GM23338 (cell line): ENCODE measurements at regions not wholly inside any gene's neighbourhood (a gene's known extent, or its start where the extent isn't known, plus 50 kb on each side); places are given as distances from the start of the nearest gene placed in this dataset.
"Not testable (repeated sequence)": the region's sequence is repeated elsewhere in the genome, so short reads cannot be mapped to it uniquely, and the experiment has no call there.

Experiments
- CREB1 ChIP-seq: fragments of 250-450 bp; sonication (Bioruptor Pico); IDR thresholded peaks from 2 replicates; pipeline ENCODE4 v1.5.0; 2020; ENCODE audit warnings: low read depth, mild to moderate bottlenecking, moderate library complexity
- EZH2 ChIP-seq: fragments of 200-600 bp; sonication (generic); IDR thresholded peaks from one replicate; pipeline ENCODE4 v1.8.0; 2017; ENCODE audit warnings: antibody characterized with exemption, mild to moderate bottlenecking, low read depth; ENCODE audit not compliant: unreplicated experiment
- EZH2phosphoT487 ChIP-seq: fragments of 200-600 bp; sonication (generic); IDR thresholded peaks from one replicate; pipeline ENCODE4 v1.8.1; 2018; ENCODE audit warnings: antibody characterized with exemption; ENCODE audit not compliant: unreplicated experiment
- JUNB ChIP-seq: IDR thresholded peaks from one replicate; pipeline ENCODE4 v1.6.1; 2016; ENCODE audit warnings: antibody characterized with exemption; ENCODE audit not compliant: unreplicated experiment
- POLR2AphosphoS5 ChIP-seq: IDR thresholded peaks from 2 replicates; pipeline ENCODE4 v1.6.1; 2016; ENCODE audit warnings: antibody characterized with exemption, low read depth
- TF ChIP-seq, protein P1 (sequence below), 2 experiments: fragments of 200-600 bp in 1 of 2; sonication (generic) in 1 of 2; conservative IDR thresholded peaks; 2 replicates each; pipeline versions ENCODE4 v1.5.1 to v1.6.1; 2016 to 2017; ENCODE audit warnings: antibody characterized with exemption in 2 of 2, low read depth in 2 of 2, mild to moderate bottlenecking in 2 of 2, moderate library complexity in 1 of 2
- TF ChIP-seq, protein P2 (sequence below): IDR thresholded peaks from one replicate; pipeline ENCODE4 v1.6.1; 2018; ENCODE audit warnings: antibody characterized with exemption; ENCODE audit not compliant: unreplicated experiment

DNA sequence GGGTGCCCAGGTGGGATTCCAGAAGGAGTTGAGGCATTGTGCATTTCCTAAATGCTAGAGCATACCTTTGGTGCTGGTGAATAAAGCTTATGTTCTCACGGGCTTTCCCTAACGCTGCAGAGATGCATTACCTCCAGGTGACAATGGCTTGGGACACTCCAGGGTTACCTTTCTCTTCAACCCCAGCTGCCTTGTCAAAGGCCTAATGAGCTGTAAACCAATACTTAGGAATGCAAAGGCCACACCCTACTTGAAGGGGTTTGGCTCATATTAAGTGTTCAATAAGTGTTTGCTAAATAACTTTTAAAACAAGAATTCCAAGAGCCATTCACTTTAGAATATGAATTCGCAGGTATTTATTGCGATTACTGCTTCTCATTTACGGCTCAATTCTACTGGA, 77.6 kb upstream of the PAX8 start:
- not testable (repeated sequence) for TF ChIP-seq POLR2AphosphoS5; CREB1 (CRISPR knock-in tag); EZH2; JUNB; EZH2phosphoT487
- TF ChIP-seq, protein P1, sequence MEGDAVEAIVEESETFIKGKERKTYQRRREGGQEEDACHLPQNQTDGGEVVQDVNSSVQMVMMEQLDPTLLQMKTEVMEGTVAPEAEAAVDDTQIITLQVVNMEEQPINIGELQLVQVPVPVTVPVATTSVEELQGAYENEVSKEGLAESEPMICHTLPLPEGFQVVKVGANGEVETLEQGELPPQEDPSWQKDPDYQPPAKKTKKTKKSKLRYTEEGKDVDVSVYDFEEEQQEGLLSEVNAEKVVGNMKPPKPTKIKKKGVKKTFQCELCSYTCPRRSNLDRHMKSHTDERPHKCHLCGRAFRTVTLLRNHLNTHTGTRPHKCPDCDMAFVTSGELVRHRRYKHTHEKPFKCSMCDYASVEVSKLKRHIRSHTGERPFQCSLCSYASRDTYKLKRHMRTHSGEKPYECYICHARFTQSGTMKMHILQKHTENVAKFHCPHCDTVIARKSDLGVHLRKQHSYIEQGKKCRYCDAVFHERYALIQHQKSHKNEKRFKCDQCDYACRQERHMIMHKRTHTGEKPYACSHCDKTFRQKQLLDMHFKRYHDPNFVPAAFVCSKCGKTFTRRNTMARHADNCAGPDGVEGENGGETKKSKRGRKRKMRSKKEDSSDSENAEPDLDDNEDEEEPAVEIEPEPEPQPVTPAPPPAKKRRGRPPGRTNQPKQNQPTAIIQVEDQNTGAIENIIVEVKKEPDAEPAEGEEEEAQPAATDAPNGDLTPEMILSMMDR (conservative IDR thresholded peaks at IDR 0.05; ENCODE audit: low read depth in 2 of 2): not testable (repeated sequence)
- TF ChIP-seq, protein P2, sequence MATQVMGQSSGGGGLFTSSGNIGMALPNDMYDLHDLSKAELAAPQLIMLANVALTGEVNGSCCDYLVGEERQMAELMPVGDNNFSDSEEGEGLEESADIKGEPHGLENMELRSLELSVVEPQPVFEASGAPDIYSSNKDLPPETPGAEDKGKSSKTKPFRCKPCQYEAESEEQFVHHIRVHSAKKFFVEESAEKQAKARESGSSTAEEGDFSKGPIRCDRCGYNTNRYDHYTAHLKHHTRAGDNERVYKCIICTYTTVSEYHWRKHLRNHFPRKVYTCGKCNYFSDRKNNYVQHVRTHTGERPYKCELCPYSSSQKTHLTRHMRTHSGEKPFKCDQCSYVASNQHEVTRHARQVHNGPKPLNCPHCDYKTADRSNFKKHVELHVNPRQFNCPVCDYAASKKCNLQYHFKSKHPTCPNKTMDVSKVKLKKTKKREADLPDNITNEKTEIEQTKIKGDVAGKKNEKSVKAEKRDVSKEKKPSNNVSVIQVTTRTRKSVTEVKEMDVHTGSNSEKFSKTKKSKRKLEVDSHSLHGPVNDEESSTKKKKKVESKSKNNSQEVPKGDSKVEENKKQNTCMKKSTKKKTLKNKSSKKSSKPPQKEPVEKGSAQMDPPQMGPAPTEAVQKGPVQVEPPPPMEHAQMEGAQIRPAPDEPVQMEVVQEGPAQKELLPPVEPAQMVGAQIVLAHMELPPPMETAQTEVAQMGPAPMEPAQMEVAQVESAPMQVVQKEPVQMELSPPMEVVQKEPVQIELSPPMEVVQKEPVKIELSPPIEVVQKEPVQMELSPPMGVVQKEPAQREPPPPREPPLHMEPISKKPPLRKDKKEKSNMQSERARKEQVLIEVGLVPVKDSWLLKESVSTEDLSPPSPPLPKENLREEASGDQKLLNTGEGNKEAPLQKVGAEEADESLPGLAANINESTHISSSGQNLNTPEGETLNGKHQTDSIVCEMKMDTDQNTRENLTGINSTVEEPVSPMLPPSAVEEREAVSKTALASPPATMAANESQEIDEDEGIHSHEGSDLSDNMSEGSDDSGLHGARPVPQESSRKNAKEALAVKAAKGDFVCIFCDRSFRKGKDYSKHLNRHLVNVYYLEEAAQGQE: not testable (repeated sequence)
